NCI-H1092 (cell line): ENCODE measurements at regions not wholly inside any gene's neighbourhood (a gene's known extent, or its start where the extent isn't known, plus 50 kb on each side); places are given as distances from the start of the nearest gene placed in this dataset.
"Not testable (repeated sequence)": the region's sequence is repeated elsewhere in the genome, so short reads cannot be mapped to it uniquely, and the experiment has no call there.

Source experiments
- DNase-seq: peaks from one replicate; lab custom pipeline; 2025; lab: John Stamatoyannopoulos, UW

DNA sequence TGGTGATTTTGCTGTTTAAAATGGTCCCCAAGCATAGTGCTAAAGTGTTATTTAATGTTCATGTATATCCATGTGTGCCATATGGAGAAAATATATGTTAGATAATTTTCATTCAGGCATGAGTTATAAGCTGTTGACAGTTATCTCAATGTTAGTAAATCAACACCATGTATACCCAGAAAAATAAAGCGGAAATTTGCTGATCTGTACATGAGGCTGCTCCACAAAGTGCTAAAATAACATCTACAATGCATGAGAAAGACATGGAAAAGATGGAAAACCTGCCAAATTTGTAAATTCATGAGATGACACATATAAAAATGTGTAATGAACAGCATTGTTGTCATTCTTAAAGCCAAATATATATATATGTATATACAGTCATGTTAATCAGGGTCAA lies 1199.2 kb downstream of the FSCB start:
- no peak for DNase-seq

DNA sequence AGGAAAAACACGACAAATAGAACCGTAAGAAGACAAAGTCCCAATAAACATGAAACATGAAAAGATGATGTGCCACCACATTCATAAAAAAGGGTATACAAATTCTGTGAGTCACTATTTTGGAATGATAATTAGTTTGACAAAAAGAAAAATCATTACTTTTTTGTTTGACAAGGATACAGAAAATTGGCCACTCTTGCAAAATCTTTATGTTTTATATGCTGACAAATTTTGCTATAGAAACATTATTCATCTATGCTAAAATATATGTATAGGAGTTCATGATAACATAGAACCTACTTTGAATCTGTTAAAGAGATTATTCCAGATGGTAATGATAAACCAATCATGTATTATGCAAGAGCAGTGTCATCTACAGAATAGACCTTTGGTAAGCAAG lies 1201.0 kb downstream of the FSCB start:
- DNase-seq = no peak

DNA sequence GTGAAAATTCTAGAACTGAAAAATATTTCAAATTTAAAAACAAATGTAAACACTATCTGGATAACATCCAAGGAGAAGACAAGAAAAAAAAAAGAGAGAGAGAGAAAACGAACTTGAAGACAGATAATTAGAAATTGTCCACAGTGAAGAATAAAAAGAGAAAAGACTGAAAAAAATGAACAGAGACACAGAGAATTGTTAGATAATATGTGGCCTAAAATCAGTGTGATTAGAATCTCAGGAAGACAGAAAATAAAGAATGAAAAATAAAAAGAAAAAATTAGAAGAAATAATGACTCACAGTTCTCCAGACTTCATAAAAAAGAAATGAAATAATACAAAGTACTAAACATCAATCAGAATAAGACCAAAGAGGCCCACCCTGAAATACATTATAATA lies 1209.3 kb downstream of the FSCB start:
- no peak for DNase-seq

DNA sequence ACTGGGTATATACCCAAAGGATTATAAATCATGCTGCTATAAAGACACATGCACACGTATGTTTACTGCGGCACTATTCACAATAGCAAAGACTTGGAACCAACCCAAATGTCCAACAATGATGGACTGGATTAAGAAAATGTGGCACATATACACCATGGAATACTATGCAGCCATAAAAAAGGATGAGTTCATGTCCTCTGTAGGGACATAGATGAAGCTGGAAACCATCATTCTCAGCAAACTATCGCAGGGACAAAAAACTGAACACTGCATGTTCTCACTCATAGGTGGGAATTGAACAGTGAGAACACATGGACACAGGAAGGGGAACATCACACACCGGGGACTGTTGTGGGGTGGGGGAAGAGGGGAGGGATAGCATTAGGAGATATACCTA lies 1211.0 kb downstream of the FSCB start:
- not testable (repeated sequence) for DNase-seq

DNA sequence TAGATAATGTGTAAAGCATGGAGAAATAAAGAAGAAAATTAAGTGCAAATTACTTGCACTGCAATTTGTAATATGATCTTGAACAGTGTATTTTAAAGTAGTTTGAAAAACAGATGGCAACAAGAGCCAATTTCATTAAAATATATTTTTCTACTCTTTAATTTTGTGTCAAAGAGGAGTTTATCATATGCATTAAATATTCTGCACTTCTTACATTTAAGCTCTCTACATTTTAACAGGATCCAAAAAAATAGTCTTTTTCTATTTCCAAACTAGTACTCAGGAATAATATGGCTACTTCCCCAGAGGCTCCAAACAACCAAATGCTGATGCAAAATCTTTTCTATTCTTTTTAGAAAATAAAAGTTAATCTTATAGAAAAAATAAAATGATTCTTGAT lies 1221.5 kb downstream of the FSCB start:
- DNase-seq = no peak

DNA sequence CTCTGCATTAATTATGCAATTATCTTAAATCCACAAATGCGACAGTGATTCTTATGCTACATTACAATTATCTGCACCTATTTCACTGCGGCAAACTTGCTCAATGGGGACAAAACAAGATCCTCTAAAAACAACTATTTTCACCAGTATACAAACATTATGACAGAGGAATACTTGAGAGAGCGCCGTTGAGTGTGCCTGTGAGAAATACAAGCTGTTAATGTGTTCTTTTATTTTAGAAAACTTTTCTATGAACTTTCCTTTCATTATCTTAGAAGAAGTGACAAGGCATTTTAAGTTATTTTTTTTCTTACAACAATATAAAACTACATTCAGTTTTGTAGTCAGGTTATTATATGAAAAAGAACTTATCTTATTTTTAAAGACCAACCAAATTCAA lies 1247.0 kb downstream of the FSCB start:
- DNase-seq = no peak

DNA sequence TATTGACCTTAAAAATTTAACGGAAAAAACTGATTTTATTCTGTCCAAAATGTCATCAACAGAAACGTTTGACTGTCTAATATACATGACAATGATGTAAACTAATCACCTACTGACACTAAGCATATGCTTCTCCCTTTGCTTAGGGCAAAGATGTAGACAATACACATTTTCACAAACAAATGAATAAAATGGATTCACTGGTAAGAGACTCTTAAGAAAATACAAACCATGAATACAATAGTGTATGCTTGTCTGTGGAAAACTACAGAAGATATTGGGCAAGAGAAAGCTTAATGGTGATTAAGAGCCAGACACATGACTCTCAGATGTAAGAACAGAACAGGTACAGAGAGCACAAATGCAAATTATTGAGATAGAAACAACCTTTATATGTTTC lies 1248.7 kb downstream of the FSCB start:
- DNase-seq = no peak

DNA sequence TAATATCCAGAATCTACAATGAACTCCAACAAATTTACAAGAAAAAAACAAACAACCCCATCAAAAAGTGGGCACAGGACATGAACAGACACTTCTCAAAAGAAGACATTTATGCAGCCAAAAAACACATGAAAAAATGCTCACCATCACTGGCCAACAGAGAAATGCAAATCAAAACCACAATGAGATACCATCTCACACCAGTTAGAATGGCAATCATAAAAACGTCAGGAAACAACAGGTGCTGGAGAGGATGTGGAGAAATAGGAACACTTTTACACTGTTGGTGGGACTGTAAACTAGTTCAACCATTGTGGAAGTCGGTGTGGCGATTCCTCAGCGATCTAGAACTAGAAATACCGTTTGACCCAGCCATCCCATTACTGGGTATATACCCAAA lies 1250.1 kb downstream of the FSCB start:
- DNase-seq = not testable (repeated sequence)

DNA sequence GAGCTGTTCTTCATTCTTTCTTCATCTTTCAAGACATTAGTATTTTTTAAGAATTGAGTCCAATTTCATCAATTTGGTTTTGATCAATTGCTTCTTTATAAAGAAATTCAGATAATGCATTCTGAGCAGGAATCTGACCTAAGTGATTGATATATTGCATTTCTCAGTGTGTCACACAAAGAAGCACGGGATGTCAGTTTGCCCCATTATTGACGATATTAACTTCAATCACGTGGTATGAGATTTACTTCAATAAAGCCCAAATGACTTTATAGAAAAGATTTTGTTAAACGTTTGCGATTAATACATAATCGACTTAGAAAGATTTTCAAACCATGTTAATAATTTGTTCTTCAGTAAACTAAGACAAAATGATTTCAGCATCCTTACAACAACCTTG lies 1254.2 kb downstream of the FSCB start:
- no peak for DNase-seq

DNA sequence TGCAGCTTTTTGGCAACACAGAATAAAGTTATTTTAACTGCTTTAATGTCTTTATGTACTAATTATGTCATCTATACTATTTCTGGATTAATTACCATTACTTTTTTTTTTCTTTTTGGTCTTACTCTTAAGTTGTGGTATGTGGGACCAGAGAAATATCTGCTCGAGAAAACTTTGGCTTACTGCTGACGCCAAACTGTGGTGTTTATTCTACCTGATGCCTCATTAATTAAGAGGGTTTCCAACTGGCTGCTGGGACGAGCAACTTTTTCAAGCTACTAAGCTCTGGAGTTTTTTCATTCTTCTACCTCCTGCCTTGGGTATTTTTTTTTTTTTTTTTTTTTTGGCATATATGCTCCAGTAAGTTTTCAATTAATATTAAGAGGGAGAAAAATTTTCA lies 1257.5 kb downstream of the FSCB start:
- no peak for DNase-seq

DNA sequence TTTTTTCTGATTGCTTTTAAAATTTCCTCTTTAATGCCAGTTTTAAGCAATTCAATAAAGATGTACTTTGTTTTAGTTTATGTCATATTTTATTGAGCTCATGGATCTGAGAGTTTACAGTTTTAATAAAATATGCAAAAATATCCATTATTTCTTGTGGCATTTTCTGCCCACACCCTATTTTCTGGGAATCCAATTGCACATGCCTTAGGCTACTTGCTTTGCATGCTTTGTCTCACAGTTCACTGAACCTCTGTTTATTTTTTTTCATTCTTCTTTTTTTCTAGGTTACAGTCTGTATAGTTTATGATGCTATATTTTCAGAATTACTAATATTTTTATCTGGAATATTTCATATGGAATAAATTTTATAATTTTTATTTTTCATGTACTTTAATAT lies 1258.0 kb downstream of the FSCB start:
- no peak for DNase-seq

DNA sequence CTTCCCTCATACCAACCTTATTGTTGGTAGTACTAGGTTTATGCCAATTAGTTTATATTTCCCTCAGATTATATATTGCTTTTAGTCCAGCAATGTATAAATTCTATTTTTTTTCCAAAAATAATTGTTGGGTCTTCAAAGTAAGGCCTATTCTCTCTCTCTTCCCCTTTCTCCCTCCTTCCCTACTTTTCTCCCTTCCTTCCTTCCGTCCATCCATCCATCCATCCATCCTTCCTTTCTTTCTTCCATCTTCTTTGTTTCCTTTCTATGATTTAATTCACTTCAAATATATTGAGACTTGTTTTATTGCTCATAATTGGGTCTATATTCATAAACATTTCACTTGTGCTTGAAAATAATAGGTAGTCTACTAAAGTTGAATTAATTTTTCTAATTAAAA lies 1259.2 kb downstream of the FSCB start:
- DNase-seq = no peak

DNA sequence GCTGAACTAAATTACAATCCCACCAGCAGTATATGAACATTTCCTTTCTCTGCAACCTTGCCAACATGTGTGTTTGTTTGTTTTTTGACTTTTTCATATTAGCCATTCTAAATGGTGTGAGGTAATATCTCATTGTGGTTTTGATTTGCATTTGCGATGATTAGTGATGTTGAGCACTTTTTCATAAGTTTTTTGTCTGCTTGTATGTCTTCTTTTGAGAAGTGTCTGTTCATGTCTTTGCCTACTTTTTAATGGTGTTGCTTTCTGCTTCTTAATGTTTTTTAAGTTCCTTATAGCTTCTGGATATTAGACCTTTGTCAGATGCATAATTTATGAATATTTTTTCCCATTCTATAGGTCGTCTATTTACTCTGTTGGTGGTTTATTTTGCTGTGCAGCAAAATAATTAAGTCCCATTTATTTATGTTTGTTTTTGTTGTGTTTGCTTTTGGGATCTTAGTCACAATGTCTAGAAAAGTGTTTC lies 1262.9 kb downstream of the FSCB start:
- DNase-seq = no peak

DNA sequence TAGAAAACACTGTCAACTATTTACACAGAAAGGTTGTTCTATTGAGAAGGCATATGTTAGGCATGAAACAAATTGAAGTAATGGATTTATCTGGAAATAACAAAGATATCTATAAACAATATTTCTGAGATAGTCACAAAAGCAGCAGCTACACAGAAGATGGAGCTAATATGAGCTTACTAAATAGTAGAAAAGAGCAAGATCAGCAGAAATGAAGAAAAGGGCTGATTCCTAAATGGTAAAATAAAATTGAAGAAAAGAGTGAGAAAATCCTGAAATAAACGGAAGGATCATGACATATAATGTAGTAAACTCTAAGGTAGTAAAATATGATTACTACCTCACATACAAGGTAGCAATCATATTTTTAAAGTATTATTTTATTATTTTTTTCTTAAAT lies 1263.9 kb downstream of the FSCB start:
- DNase-seq = no peak

DNA sequence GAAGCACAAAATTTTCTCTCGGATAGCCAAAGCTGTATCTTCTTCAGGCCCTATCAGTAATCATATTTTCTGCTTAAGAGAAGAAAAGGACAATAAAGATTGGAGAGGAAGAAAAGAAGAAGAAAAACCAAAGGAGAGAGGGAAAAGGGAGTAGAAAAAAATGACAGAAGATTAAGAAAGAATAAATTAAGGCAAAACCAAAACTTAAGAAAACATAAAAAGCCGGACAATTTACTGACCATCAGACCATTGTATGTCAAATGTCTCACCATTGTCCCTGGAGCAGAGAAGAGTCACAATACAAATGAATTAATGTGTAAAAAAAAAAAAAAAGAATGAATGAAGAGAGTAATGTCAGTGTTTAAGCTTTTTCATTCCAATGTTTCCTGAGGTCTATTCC lies 1274.8 kb downstream of the FSCB start:
- no peak for DNase-seq

DNA sequence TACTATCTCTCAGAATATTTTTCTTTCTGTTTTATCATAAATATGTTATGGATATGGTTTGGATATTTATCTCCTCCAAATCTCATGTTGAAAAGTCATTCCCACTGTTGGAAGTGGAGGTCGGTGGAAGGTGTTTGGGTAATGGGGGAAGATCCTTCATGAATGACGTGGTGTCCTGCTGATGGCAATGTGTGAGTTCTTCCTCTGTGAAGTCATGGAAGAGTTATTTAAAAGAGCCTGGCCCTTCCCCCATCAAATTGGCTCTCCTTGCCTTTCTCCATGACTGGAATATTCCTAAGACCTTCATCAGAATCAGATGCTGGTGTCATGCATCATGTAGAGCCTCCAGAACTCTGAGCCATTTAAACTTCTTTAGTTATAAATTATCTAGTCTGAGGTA lies 1291.6 kb downstream of the FSCB start:
- no peak for DNase-seq

DNA sequence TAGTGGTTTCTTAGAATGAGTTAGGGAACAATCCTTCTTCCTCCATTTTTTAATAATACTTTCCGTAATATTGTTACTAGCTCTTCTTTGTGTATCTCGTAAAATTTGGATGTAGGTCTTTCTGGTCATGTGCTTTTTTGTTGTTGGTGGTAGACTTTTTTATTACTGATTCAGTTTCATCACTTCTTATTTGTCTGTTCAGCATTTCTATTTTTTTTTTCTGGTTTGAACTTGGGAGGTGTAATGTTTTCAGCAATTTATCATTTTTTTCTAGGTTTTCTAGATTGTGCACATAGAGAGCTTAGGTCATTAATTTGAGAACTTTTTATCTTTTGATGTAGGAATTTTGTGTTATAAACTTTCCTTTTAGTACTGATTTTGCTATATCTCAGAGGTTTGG lies 1299.9 kb downstream of the FSCB start:
- no peak for DNase-seq

DNA sequence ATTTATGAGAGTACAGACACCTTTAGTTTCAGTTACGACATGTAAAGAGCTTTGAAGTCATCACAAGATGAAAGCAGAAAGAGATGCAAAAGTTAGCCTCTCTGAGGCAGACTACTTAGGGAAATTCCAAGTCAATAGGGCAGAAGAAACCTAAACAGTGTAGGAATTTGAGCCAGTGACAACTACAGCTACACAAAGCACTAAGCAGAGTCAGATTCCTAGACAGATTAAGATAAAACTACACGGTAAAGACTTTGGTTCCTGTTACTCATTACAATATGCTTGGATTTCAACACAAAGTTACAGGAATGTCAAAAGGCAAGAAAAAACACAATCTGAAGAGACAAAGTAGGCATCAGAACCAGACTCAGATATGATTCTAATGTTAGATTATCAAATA lies 1302.3 kb downstream of the FSCB start:
- no peak for DNase-seq

DNA sequence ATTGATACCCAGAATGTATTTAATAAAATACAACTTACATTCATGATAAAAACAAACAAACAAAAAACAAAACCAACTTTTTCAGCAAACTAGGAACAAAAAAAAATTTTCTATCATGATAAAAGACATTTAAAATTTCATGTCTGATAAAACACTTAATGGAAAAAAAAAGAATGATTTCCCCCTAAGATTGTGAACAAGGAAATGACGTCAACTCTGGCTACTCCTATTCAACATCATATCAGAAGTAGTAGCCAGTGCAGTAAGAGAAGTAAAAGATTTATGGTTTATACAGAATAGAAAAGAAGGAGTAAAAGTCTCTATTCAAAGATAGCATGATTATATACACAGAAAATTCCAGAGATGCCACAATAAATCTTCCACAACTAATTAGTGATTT lies 1306.6 kb downstream of the FSCB start:
- DNase-seq = no peak

DNA sequence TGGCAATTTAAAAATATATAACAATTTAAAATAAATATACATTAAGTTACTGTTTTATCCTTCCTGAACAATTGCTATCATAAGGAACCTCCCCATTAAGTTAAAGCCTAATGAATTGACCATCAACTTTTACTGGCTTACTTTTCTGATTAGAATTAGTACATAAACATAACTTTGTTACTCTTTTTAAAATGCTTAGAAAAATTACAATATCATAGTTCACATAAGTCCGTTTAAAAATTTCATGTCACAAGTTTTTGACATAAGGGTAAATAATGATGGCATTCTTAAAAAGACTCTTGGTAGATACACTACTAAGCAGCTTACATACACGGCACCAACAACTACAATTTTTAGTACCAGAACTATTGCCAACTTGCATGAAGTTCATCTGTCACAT lies 1308.6 kb downstream of the FSCB start:
- no peak for DNase-seq

DNA sequence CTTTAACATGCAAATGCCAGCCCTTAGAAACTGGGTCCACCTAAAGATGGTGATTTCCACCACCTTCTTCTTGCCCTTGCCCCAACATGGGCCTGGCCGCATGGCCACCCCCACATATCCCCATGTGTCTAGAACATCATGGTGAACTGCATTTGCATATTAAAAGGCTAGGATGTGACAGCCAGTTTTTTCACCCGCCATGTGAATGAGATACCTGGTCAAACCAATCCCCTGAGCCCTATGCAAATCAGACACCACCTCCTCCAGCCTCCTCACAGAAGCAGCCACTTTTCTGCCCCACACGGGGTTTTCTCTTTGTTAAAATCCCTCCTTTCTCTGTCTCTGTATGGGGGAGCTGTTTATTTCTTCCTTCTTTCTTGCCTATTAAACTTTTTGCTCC lies 1322.5 kb downstream of the FSCB start:
- no peak for DNase-seq

DNA sequence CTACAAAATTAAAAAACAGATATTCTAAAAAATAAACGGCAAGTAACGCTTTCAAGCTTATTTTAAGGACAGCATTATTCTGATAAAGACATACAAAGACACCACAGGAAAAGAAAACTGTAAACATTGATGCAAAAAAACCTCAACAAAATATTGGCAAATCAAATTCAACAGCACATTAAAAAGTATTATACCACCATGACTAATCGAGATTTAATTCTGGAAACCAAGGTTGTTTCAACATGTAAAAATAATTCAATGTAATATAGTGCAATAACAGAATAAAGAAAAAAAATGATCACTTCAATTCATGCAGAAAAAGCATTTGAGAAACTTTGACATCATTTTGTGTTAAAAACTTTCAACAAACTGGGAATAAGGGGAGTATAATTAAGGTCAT lies 1323.2 kb downstream of the FSCB start:
- no peak for DNase-seq

DNA sequence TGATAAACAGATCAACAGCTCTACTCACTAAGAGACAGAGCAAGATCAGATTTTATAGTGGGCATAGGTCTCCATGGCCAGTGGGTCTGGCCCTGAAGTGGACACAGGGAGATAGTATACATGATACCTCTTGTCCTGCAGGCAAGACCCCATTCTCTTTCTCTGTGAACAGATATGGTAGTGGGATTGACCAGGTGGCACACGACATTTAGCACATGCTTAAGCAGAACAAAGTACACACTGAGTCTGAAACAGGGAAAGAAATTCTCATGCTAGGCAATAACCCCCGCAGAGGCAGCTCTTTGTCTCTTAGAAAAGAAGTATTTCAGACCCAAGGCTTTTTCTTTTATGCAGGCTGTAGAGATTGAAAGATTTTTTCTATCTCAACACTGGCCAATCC lies 1331.2 kb downstream of the FSCB start:
- DNase-seq = no peak

DNA sequence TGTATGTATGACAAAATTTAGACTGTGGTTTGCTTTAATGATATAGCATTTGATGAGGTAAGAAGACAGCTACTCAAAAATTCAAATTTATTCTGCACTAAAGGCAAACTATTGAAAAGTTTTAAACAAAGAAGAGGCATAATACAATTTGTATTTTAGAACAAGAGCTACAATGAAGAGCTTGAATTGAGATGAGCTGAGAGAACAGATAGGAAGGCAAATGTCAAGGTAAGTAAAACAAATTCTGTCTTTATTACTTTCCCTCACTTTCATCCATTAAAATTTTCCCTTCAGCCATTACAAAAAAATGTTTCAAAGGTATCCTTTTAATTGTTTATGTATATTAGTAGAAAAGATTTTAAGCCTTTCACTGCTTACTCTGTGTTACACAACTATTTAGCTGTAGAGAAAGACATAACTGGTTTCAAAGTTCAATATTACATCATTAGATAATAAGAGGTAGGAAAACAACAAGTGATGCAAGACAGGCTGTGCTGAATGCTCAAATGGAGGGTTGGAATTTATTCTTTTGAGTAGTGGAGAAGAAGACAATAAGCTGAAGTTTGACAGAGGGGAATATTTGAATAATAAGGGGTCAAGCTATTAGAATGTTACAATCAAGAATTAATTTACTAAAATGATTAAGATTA lies 1334.1 kb downstream of the FSCB start:
- no peak for DNase-seq

DNA sequence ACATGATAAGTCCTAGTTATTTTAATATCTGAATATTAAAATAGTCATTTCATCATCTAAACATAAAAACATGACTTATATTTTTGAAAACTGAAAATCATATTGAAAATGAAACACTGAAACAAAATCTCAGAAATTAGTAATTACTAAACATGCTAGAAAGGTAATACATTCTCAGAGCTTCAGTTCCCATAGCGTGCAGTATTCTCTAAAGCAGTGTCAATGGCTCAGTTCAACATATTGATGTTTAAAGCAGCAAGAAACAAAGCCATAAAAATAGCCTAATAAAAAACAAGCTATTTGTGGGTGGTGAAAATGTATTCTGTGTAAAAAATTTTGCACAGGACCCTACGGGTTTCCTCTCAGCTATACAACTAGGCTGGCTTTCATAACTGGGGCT lies 1337.4 kb downstream of the FSCB start:
- no peak for DNase-seq
